Eye (tissue), 1 donor: ENCODE measurements at regions not wholly inside any gene's neighbourhood (a gene's known extent, or its start where the extent isn't known, plus 50 kb on each side); places are given as distances from the start of the nearest gene placed in this dataset.

Experiments used
- DNase-seq: peaks from one replicate; pipeline ENCODE4 v3.0.0-alpha.2; 2015

- no peak for DNase-seq
These were observed 121.2 kb upstream of the TNR start for GRCh38 chr1:175864625-175865024.

DNA sequence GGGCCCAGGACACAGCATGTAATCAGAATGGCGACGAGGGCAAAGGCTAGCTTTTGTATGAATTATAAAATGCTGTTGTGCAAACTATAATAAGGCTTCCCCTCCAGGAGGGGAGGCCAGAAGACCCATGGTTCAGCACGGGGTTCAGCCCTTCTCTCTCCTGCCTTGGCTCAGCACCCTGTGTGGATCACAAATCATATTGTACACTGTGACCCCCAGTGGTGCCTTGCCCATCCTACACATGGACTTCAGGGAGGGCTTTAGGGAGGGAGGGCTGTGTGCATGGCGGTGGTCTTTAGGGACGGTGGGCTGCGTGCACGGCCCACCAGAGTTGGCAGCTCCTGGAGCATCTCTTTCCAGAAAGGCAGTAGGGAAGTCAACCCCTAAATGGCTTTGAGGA, 120.8 kb upstream of the TNR start:
- no peak for DNase-seq

DNA sequence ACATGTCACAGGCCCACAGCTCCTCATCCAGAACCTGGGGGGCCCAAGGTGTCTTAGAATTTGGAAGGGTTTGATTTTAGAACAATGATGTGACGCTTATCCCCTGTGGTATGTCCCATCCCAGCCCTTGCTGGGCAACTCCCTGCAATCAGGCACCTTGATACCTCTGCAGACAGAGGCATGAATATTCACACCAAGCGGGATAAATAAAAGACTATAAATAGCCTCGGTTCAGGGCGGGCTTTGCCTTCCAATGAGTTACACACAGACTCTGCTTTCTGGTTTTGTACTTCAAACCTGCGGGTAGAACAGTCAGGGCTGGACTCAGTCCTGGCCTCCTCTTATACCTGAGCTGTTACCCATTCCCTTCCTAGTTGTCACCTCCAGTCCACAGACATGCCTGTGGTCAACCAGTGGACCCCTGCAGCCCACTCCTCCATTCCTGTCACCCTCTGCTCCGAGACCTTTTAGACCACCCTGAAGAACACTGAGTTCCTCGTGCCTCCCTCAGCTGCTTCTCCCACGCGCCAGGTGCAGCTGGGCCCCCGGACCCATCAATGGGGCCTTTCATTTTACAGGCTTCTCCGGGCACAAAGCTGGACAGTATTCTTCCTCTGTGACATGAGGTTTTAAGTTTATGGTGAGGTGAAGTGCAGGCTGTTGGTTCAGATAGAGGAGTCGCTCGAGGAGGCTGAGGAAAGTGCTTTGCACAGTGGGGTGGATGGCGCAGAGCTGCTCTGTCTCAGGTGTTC, 120.1 kb upstream of the TNR start:
- DNase-seq = no peak

DNA sequence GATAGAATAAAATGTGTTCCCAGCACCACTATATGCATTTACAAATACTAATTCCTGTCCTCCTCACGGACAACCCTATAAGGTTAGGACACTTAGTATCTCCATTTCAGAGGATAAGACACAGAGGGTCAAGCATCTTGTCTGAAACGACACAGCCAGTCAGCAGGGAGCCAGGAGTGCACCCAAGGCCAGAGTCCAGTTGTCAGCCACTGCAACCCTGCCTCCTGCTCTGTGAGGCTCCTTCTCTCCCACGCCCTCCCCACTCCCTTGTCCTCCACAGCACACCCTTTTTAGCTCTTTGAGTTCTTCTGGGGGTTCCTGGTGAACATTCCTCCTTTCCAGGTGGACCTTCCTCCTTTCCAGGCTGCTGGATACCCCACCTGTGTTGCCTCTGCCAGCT, 119.0 kb upstream of the TNR start:
- DNase-seq = no peak

DNA sequence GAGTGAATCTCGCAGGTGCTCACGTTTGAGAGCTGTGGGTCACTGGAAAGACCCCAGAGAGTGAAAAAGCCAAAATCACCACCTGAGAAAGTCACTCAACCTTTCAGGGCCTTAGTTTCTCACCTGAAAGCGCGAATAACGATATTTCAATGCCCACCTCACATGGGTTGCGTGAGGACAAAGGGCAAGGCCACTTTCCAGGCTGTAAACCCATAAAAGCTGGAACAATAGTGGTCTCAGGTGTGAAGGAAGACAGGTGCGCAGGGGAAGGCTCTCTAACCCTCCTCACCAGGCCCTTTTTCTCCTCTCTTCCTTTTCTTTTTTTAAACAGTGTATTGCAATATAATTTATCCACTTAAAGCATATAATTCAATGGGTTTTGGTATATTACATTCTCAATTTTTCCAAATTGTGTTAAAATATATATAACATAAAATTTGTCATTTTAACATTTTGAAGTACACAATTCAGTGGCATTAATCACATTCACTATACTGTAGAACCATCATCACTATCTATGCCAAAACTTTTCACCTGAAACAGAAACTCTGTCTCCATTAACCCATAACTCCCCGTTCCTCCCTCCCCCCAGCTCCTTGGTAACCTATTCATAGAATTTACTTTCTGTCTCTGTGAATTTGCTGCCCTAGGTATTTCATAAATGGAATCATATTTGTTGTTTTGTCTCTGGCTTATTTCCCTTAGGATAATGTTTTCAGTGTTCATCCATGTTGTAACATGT, 118.4 kb upstream of the TNR start:
- no peak for DNase-seq

DNA sequence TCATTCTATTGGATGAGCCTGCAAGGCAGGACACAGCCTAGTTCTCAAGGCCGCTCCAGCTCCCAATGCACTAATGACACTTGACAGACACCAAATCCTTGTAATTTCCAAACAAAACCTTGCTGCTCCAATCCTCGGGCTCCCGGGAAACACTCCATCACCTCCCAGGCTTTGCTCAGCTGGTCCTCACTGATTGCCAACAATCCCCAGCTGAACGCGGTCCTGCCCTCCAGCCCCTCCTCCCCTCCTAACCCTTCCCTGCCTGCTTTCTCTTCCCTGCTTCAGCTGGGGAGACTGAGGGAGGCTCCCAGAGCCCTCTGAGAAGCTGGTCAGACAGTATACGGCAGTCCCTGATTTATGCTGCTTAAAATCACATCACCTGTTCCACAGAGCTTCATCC, 114.4 kb upstream of the TNR start:
- DNase-seq = peak; percentile 69

DNA sequence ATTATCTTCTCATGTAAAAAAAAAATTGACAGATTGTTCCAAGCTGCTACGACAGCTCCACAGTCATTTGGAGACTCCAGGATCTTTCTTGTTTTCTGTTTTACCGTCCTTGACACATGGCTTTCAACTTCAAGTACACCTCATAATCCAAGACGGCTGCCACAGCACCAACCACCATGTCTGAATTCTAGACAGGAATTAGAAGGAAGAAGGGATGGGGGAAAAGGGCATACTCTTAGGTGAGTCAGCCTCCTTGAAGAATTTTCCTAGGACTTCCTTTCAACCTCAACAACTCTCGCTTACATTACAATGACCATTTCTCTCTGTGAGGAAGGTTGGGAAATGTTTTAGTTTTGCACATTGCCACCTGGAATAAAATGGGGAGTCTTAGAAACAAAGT, 110.3 kb upstream of the TNR start:
- no peak for DNase-seq

DNA sequence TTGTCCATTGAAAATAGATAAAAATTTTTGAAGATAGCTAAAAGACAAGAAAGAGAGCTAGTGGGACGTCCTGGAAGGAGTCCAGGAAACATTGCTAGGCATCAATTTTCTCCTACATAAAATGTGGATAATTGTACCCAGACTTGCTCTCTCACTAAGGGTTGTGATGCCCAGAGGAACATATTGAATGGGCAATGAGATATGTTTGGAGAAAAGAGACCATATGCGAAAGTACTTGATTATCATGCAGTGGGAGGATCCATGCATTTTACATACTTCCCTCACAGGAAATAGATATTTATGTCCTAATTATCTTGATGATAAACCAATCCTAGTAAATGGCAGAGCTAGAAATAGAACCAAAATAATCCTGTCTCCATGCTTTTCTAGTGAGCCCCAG, 108.4 kb upstream of the TNR start:
- DNase-seq = no peak

GRCh38 chr1:175848329-175848728, 104.9 kb upstream of the TNR start:
- DNase-seq = no peak

- DNase-seq = no peak
These were observed 102.6 kb upstream of the TNR start for GRCh38 chr1:175845985-175846384.

GRCh38 chr1:175845338-175845737, 101.9 kb upstream of the TNR start:
- no peak for DNase-seq

GRCh38 chr1:175844877-175845276, 101.5 kb upstream of the TNR start:
- no peak for DNase-seq

DNA sequence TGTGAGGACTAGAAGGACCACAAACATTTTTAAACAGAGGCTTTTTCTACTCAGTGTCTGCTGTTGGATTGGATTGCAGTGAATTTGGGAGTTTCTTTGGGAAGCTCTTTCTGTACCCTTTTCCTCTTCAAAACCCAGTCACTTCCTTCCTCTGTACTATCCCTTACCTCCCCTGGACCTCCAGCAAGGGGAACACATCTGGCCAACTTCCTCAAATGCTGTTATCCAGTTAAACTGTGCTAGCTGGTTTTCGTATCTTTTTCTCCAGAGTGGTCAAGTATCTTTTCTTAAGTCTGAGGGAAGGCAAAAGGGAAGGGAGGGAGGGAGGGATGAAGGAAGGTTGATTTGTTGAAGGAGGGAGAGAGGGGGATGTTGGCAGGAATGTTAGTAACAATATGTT, 99.2 kb upstream of the TNR start:
- no peak for DNase-seq

- peak; percentile 21 for DNase-seq
These were observed 98.4 kb upstream of the TNR start for GRCh38 chr1:175841738-175842187.

- no peak for DNase-seq
These were observed 97.4 kb upstream of the TNR start for GRCh38 chr1:175840787-175841186.

GRCh38 chr1:175839779-175840669, 96.6 kb upstream of the TNR start:
- DNase-seq = no peak

GRCh38 chr1:175834597-175834996, 91.2 kb upstream of the TNR start:
- DNase-seq = no peak

GRCh38 chr1:175833951-175834350, 90.6 kb upstream of the TNR start:
- DNase-seq = no peak

GRCh38 chr1:175833502-175833901, 90.1 kb upstream of the TNR start:
- no peak for DNase-seq

DNA sequence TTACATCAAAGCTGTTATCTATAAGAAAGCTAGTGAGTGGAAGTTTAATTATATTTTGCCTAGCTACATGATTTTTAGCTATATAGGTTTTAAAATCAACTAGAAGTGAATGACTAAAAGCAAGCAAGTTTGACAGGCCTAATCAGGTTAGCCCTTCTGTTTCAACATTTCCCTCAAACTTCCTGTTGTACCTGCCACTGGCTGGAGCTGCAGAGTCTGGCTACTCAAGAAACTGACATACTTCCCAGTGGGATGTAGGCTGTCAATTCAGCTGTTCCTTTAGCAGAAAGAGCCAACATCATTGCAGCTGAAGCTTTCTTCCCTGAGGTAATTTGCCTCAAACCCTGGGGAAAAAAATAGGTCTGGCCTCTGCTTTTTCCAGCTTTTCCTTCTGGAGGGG, 87.1 kb upstream of the TNR start:
- DNase-seq = no peak

- DNase-seq = no peak
These were observed 86.5 kb upstream of the TNR start for GRCh38 chr1:175829845-175830244.

DNA sequence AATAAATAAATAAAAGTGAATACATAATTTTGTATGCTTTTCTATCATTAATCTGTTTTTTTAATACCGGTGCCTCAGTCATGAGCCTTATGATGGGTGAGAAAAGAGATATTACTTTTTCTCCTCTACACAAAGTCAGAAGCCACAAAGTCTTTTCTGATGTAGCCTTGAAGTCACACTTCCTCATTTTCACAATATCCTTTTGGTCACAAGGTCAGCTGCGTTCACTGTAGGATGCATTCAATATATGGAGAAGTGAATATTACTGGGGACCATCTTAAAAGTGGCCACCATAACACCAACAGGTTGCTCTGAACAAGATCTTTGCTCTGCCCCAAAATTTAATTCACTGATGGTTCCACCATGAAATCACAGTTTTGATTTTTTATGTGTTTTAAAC, 83.3 kb upstream of the TNR start:
- DNase-seq = no peak

DNA sequence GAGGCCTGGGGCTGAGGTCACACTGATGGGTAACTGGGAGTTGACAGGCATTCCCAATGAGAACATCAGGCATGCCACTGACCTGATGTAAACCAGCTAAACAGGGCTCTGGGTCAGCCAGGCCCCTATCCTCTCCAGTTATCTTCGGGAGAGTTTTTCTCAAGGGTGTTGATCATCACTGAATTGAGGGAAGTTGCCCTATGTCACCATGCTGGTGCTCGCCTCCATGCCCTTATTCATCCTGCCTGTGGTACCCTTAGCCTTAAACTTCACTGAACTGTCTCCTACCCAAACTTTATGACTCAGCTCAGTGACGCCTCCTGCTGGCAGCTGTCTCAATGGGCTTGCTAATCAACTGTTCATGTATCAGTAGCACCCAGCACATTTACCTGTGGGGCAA, 80.7 kb upstream of the TNR start:
- DNase-seq = no peak

GRCh38 chr1:175823406-175823805, 80.0 kb upstream of the TNR start:
- DNase-seq = no peak
